Loucy (cell line): ENCODE measurements at regions not wholly inside any gene's neighbourhood (a gene's known extent, or its start where the extent isn't known, plus 50 kb on each side); places are given as distances from the start of the nearest gene placed in this dataset.

Experiments
- H2AFZ ChIP-seq: fragments of 200-600 bp; sonication (generic); 2 replicates; pipeline ENCODE4 v1.6.0; 2016; ENCODE audit warnings: antibody characterized with exemption, mild to moderate bottlenecking, low read length, moderate library complexity
- H3F3A ChIP-seq: fragments of 200-600 bp; 2 replicates; pipeline ENCODE4 v1.6.0; 2016; ENCODE audit warnings: antibody characterized with exemption, low read depth, mild to moderate bottlenecking
- H3K27me3 ChIP-seq: fragments of 200-600 bp; sonication (generic); 2 replicates; pipeline ENCODE4 v1.6.1; 2014; ENCODE audit warnings: low read length, mild to moderate bottlenecking; ENCODE audit not compliant: insufficient read depth, poor library complexity, severe bottlenecking
- H3K36me3 ChIP-seq: fragments of 200-600 bp; sonication (generic); 2 replicates; pipeline ENCODE4 v1.6.1; 2016; ENCODE audit warnings: low read length; ENCODE audit not compliant: insufficient read depth
- H3K4me1 ChIP-seq: fragments of 200-600 bp; sonication (generic); 2 replicates; pipeline ENCODE4 v1.5.1; 2014; ENCODE audit warnings: low read length, mild to moderate bottlenecking; ENCODE audit not compliant: insufficient read depth, poor library complexity, severe bottlenecking
- H3K4me2 ChIP-seq: fragments of 200-600 bp; sonication (generic); 2 replicates; pipeline ENCODE4 v1.6.0; 2014; ENCODE audit warnings: antibody characterized with exemption, low read length, low read depth, mild to moderate bottlenecking; ENCODE audit not compliant: poor library complexity, severe bottlenecking
- H3K4me3 ChIP-seq: fragments of 200-600 bp; sonication (generic); 2 replicates; pipeline ENCODE4 v1.5.1; 2014; ENCODE audit warnings: low read length, mild to moderate bottlenecking, mixed read lengths; ENCODE audit not compliant: poor library complexity, severe bottlenecking
- H3K79me2 ChIP-seq: fragments of 200-600 bp; sonication (generic); 2 replicates; pipeline ENCODE4 v1.6.1; 2014; ENCODE audit warnings: low read length; ENCODE audit not compliant: insufficient read depth
- H3K9ac ChIP-seq: fragments of 200-600 bp; sonication (generic); 2 replicates; pipeline ENCODE4 v1.6.0; 2014; ENCODE audit warnings: mild to moderate bottlenecking, low read depth, low read length, moderate library complexity; ENCODE audit not compliant: poor library complexity, severe bottlenecking
- H3K9me2 ChIP-seq: fragments of 200-600 bp; sonication (generic); replicated peaks from 2 replicates; pipeline ENCODE4 v1.6.1; 2016; ENCODE audit warnings: low read depth, low read length, mixed read lengths
- H3K9me3 ChIP-seq: fragments of 200-600 bp; sonication (generic); 2 replicates; pipeline ENCODE4 v1.6.1; 2014; ENCODE audit warnings: mild to moderate bottlenecking, antibody characterized with exemption, low read length, low read depth; ENCODE audit not compliant: insufficient read depth
- H4K20me1 ChIP-seq: fragments of 200-600 bp; sonication (generic); 2 replicates; pipeline ENCODE4 v1.6.0; 2014; ENCODE audit warnings: antibody characterized with exemption, low read length, mild to moderate bottlenecking; ENCODE audit not compliant: insufficient read depth, poor library complexity, severe bottlenecking
- EZH2phosphoT487 ChIP-seq: fragments of 200-600 bp; IDR thresholded peaks from 2 replicates; pipeline ENCODE4 v1.6.1; 2018; ENCODE audit warnings: antibody characterized with exemption, mild to moderate bottlenecking, moderate library complexity, borderline replicate concordance
- TF ChIP-seq, protein P1 (sequence below): fragments of 200-600 bp; sonication (generic); conservative IDR thresholded peaks from 2 replicates; pipeline ENCODE4 v1.5.1; 2014; ENCODE audit warnings: mild to moderate bottlenecking, antibody characterized with exemption, low read length

- no peaks in the 10 kb centered on the region for H3K27me3 ChIP-seq
- TF ChIP-seq EZH2phosphoT487: no peak
- TF ChIP-seq, protein P1, sequence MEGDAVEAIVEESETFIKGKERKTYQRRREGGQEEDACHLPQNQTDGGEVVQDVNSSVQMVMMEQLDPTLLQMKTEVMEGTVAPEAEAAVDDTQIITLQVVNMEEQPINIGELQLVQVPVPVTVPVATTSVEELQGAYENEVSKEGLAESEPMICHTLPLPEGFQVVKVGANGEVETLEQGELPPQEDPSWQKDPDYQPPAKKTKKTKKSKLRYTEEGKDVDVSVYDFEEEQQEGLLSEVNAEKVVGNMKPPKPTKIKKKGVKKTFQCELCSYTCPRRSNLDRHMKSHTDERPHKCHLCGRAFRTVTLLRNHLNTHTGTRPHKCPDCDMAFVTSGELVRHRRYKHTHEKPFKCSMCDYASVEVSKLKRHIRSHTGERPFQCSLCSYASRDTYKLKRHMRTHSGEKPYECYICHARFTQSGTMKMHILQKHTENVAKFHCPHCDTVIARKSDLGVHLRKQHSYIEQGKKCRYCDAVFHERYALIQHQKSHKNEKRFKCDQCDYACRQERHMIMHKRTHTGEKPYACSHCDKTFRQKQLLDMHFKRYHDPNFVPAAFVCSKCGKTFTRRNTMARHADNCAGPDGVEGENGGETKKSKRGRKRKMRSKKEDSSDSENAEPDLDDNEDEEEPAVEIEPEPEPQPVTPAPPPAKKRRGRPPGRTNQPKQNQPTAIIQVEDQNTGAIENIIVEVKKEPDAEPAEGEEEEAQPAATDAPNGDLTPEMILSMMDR: no peak
- no peaks in the 10 kb centered on the region for H3K9me3 ChIP-seq
- H3K4me2 ChIP-seq: no peak overlapping the region
- H3K36me3 ChIP-seq: no peaks in the 10 kb centered on the region
- no peaks in the 10 kb centered on the region for H3K4me1 ChIP-seq
- H3K9me2 ChIP-seq: no peaks in the 10 kb centered on the region
- no peak overlapping the region for H2AFZ ChIP-seq
- H3K9ac ChIP-seq: no peak overlapping the region
- H3K79me2 ChIP-seq: no peaks in the 10 kb centered on the region
- H3F3A ChIP-seq: no peaks in the 10 kb centered on the region
- H4K20me1 ChIP-seq: no peaks in the 10 kb centered on the region
- no peak overlapping the region for H3K4me3 ChIP-seq
Measured at GRCh38 chr6:55954436-55954835, 79.0 kb upstream of the BMP5 start.

DNA sequence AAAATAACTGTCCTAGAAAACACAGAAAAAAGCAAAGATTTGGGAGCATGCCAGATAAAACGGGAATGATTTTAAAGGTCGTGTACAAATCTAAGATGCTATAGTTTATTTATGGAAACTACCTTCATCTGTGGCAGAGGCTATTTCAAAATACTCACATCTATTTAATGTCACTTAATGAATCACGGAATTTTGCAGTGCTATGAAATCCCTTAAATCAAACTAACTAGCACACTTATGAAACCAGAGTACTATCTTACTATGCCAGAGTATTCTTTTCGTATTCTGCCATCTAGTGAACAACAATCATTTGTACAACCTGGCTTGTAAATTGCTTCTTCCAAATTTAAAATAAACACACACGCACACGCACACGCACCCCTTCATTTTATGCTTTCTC is 77.9 kb upstream of the BMP5 start:
- Histone ChIP-seq H3F3A (no peaks in the 10 kb centered on the region), H3K9me3 (no peaks in the 10 kb centered on the region), H4K20me1 (no peaks in the 10 kb centered on the region), H2AFZ (no peak overlapping the region), H3K4me2 (no peak overlapping the region), H3K79me2 (no peaks in the 10 kb centered on the region), H3K36me3 (no peaks in the 10 kb centered on the region), H3K9me2 (no peaks in the 10 kb centered on the region), H3K4me3 (no peak overlapping the region), H3K27me3 (no peaks in the 10 kb centered on the region), H3K9ac (no peak overlapping the region), H3K4me1 (no peaks in the 10 kb centered on the region)
- TF ChIP-seq, protein P1: peak; percentile 50
- TF ChIP-seq EZH2phosphoT487: no peak

DNA sequence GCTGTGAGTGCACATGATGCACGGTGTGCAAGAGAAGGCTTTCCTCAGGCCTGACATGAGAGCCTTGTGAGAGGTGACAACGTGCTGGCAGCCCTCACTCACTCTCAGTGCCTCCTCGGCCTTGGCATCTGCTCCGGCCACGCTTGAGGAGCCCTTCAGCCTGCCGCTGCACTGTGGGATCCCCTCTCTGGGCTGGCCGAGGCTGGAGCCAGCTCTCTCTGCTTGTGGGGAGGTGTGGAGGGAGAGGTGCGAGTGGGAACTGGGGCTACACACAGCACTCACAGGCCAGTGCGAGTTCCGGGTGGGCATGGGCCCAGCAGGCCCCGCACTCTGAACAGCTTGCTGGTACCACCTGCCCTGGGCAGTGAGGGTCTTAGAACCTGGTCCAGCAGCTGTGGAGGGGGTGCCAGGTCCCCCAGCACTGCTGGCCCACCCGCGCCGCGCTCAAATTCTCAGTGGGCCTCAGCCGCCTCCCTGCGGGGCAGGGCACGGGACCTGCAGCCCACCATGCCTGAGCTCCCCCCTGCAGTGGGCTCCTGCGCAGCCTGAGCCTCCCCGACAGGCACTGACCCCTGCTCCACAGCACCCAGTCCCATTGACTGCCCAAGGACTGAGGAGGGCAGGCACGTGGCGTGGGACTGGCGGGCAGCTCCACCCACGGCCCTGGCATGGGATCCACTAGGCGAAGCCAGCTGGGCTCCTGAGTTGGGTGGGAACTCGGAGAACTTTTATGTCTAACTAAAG is 74.9 kb upstream of the BMP5 start:
- H3K4me3 ChIP-seq: no peak overlapping the region
- H3K79me2 ChIP-seq: no peaks in the 10 kb centered on the region
- no peaks in the 10 kb centered on the region for H3F3A ChIP-seq
- H3K9me2 ChIP-seq: no peaks in the 10 kb centered on the region
- no peaks in the 10 kb centered on the region for H3K36me3 ChIP-seq
- no peak overlapping the region for H3K4me2 ChIP-seq
- TF ChIP-seq, protein P1: no peak
- TF ChIP-seq EZH2phosphoT487: no peak
- no peaks in the 10 kb centered on the region for H3K4me1 ChIP-seq
- H4K20me1 ChIP-seq: no peaks in the 10 kb centered on the region
- no peak overlapping the region for H2AFZ ChIP-seq
- no peaks in the 10 kb centered on the region for H3K9me3 ChIP-seq
- H3K9ac ChIP-seq: no peak overlapping the region
- no peaks in the 10 kb centered on the region for H3K27me3 ChIP-seq
